Renal cortex interstitium (tissue), 11 donors: ENCODE measurements at regions not wholly inside any gene's neighbourhood (a gene's known extent, or its start where the extent isn't known, plus 50 kb on each side); places are given as distances from the start of the nearest gene placed in this dataset.

Experiments used
- DNase-seq, 11 donors: peaks; one replicate each; pipeline ENCODE4 v3.0.0-alpha.2; 2013; ENCODE audit warnings: low read depth in 9 of 11, low spot score in 4 of 11; ENCODE audit errors: extremely low read depth in 1 of 11

- DNase-seq = no peak
These were observed 83.4 kb downstream of the MATN1 start for GRCh38 chr1:30639881-30640452.

- DNase-seq = no peak
These were observed 84.6 kb downstream of the MATN1 start for GRCh38 chr1:30638811-30639210.

DNA sequence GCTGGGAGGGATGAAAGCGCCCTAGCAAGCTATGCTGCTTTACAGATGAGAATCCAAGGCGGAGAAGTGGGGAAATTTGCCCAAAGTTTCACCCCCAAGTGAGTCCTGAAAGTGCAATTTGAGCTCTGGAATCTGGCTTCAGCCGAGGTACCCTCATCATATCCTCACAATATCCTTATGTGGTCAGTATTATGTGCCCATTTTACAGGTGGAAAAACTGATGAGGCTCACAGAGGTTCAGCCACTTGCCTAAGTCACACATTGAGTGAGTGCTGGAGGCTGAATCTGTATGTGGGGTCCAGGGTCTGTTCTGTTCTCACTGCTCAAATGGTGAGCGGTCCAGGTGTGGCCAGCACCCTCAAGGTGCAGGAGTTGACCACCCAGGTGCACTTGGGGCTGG lies 85.3 kb downstream of the MATN1 start:
- no peak for DNase-seq

DNA sequence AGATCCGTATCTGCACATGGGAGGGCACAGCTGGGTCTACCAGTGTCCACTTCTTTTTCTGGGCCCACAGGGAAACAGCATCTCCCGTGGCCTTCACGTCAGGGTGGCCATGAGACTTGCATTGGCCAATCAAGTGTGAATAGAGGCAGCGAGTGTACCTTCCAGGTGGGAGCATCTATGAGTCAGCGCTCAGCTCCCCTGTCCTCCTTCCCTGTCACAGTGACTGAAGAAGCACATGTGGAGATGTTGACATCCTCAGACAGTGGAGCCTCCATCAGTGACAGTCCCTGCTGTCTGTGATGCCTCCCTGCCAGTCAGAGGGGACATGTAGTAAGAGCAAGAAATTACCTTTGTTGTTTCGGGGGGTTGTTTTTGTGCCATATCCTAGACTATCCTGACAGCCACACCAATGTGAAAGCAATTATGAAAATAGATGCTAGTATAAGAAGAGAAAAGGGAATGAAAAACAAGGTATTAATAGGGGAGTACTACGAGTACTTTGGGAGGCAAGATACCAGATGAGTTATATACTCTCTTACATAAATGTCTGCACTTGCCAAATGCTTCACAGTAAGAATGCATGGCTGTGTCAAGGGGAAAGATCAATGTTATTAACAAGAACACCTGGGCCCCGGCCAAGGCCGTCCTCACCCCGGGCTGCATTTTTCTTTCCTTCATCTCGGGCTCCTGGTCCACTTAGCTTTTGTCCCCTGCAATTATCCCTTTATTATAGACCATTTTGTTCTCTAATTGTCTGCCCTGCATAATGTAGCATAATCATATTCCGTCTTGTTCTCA lies 86.0 kb downstream of the MATN1 start:
- no peak for DNase-seq

GRCh38 chr1:30636621-30637020 lies 86.8 kb downstream of the MATN1 start:
- no peak for DNase-seq

- DNase-seq = no peak
These were observed 87.9 kb downstream of the MATN1 start for GRCh38 chr1:30635391-30635975.

- DNase-seq = no peak
These were observed 88.9 kb downstream of the MATN1 start for GRCh38 chr1:30634507-30634906.

- no peak for DNase-seq
These were observed 90.1 kb downstream of the MATN1 start for GRCh38 chr1:30633294-30633693.

GRCh38 chr1:30632481-30632880 lies 90.9 kb downstream of the MATN1 start:
- no peak for DNase-seq

- DNase-seq = no peak
These were observed 91.7 kb downstream of the MATN1 start for GRCh38 chr1:30631700-30632099.

GRCh38 chr1:30629501-30629900 lies 93.9 kb downstream of the MATN1 start:
- DNase-seq = no peak

- DNase-seq = no peak
These were observed 95.4 kb downstream of the MATN1 start for GRCh38 chr1:30627994-30628393.

GRCh38 chr1:30627206-30627605 lies 96.2 kb downstream of the MATN1 start:
- DNase-seq = no peak

- DNase-seq = no peak
These were observed 100.0 kb downstream of the MATN1 start for GRCh38 chr1:30623431-30623830.

GRCh38 chr1:30619619-30620018 lies 103.8 kb downstream of the MATN1 start:
- no peak for DNase-seq

- no peak for DNase-seq
These were observed 105.0 kb downstream of the MATN1 start for GRCh38 chr1:30618335-30618747.

DNA sequence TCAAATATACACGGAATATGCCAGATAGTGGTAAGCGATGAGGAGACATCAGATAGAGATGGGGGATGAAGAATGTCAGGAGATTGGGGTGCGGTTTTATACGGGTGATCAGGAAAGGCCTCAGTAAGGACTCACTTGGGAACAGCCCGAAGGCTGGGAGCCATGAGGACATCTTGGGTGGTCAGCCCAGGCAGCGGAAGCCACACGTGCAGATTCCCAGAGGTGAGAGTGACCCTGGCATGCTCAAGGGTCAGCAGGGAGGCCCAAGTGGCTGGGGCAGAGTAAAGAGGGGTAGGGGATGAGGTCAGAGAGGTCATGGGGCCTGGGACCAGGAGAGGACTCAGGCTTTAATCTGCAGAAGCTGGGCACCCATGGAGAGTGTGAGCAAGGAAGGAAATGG lies 106.6 kb downstream of the MATN1 start:
- no peak for DNase-seq

GRCh38 chr1:30615816-30616590 lies 107.4 kb downstream of the MATN1 start:
- DNase-seq = no peak

- DNase-seq = no peak
These were observed 108.1 kb downstream of the MATN1 start for GRCh38 chr1:30615076-30615795.
